Colonic mucosa (tissue), 4 donors: ENCODE measurements at regions not wholly inside any gene's neighbourhood (a gene's known extent, or its start where the extent isn't known, plus 50 kb on each side); places are given as distances from the start of the nearest gene placed in this dataset.

ENCODE experiments used
- DNase-seq: peaks from one replicate; pipeline ENCODE4 v3.0.0-alpha.2; 2020
- H3K27ac ChIP-seq: fragments of 200-600 bp; one replicate; pipeline ENCODE4 v1.8.0; 2021
- H3K27me3 ChIP-seq: fragments of 200-600 bp; one replicate; pipeline ENCODE4 v1.8.0; 2021
- H3K36me3 ChIP-seq: fragments of 200-600 bp; one replicate; pipeline ENCODE4 v1.8.0; 2021
- H3K4me1 ChIP-seq: fragments of 200-600 bp; one replicate; pipeline ENCODE4 v1.8.0; 2021; ENCODE audit warnings: mild to moderate bottlenecking
- H3K4me3 ChIP-seq: fragments of 200-600 bp; one replicate; pipeline ENCODE4 v1.8.0; 2021
- H3K9ac ChIP-seq, 2 donors: one replicate each; pipeline ENCODE4 v1.7.0; 2013; ENCODE audit warnings: control low read depth in 2 of 2, low read depth in 2 of 2, low read length in 2 of 2
- H3K9me3 ChIP-seq: fragments of 200-600 bp; one replicate; pipeline ENCODE4 v1.8.0; 2021
- CTCF ChIP-seq: fragments of 200-600 bp; IDR thresholded peaks from one replicate; pipeline ENCODE4 v1.8.0; 2022; ENCODE audit warnings: antibody characterized with exemption, mild to moderate bottlenecking
- intact Hi-C: fragments of 100-400 bp; cut with DNase I; formaldehyde crosslinking; loops from one replicate; pipeline ENCODE4 v1.14.1; 2022
- donor health status: healthy.
- donor health status: DM: no; HTN: no; CAD: no.
- donor health status: DM: no; HTN: no; CAD: no.

GRCh38 chr6:100093405-100093804, 99.4 kb upstream of the MCHR2 start:
- TF ChIP-seq CTCF, result no peak
- Histone ChIP-seq H3K9me3 (no peaks in the 10 kb centered on the region), H3K4me1 (no peaks in the 10 kb centered on the region), H3K27me3 (no peaks in the 10 kb centered on the region), H3K36me3 (no peaks in the 10 kb centered on the region), H3K27ac (no peak overlapping the region), H3K4me3 (no peak overlapping the region), H3K9ac (no peak overlapping the region)
- no peak for DNase-seq
- intact Hi-C loops, result no loop called here

- intact Hi-C loops, result no loop called here
- no peak for TF ChIP-seq CTCF
- no peak overlapping the region for H3K27ac ChIP-seq
- H3K36me3 ChIP-seq, result no peaks in the 10 kb centered on the region
- no peaks in the 10 kb centered on the region for H3K4me1 ChIP-seq
- DNase-seq, result no peak
- H3K4me3 ChIP-seq, result no peak overlapping the region
- H3K9ac ChIP-seq, result no peak overlapping the region
- no peaks in the 10 kb centered on the region for H3K27me3 ChIP-seq
- no peaks in the 10 kb centered on the region for H3K9me3 ChIP-seq
Observed at GRCh38 chr6:100088009-100088408, 94.0 kb upstream of the MCHR2 start.

DNA sequence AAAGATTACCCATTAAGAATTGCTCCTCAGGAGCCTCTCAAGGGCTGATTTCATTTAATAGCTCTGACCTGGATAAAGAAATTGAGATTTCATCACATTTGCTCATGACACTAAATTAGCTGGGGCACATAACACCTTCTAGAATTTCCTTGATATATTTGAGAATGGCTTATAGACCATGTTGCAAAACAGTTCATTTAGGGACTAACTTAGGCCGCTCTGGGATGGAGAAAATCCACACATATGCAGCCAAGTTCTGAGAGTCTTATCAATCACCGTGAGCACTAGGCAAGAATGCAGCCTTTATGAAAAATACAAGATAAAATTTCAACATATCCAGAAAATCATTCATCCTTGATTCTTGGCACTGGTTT, 91.0 kb upstream of the MCHR2 start:
- intact Hi-C loops, result no loop called here
- TF ChIP-seq CTCF, result no peak
- no peak overlapping the region for H3K4me3 ChIP-seq
- no peak for DNase-seq
- no peak overlapping the region for H3K9ac ChIP-seq
- no peaks in the 10 kb centered on the region for H3K9me3 ChIP-seq
- H3K27me3 ChIP-seq, result no peaks in the 10 kb centered on the region
- no peaks in the 10 kb centered on the region for H3K4me1 ChIP-seq
- H3K27ac ChIP-seq, result no peak overlapping the region
- no peaks in the 10 kb centered on the region for H3K36me3 ChIP-seq

- Histone ChIP-seq H3K36me3 (no peaks in the 10 kb centered on the region), H3K4me1 (no peaks in the 10 kb centered on the region), H3K27me3 (no peaks in the 10 kb centered on the region), H3K9ac (no peak overlapping the region), H3K9me3 (no peaks in the 10 kb centered on the region), H3K27ac (no peak overlapping the region), H3K4me3 (no peak overlapping the region)
- no peak for TF ChIP-seq CTCF
- intact Hi-C loops, result no loop called here
- no peak for DNase-seq
Observed at GRCh38 chr6:100084316-100084990, 90.4 kb upstream of the MCHR2 start.

GRCh38 chr6:100078509-100078908, 84.5 kb upstream of the MCHR2 start:
- no peak overlapping the region for H3K27ac ChIP-seq
- intact Hi-C loops, result no loop called here
- no peaks in the 10 kb centered on the region for H3K27me3 ChIP-seq
- no peak overlapping the region for H3K9ac ChIP-seq
- no peaks in the 10 kb centered on the region for H3K36me3 ChIP-seq
- no peak overlapping the region for H3K4me3 ChIP-seq
- no peak for DNase-seq
- no peak for TF ChIP-seq CTCF
- no peaks in the 10 kb centered on the region for H3K9me3 ChIP-seq
- no peaks in the 10 kb centered on the region for H3K4me1 ChIP-seq
